H9 (cell line): ENCODE measurements at regions not wholly inside any gene's neighbourhood (a gene's known extent, or its start where the extent isn't known, plus 50 kb on each side); places are given as distances from the start of the nearest gene placed in this dataset.

Experiments used
- DNase-seq: peaks from one replicate; pipeline ENCODE4 v3.0.0-alpha.2; 2017
- H2AFZ ChIP-seq: one replicate; pipeline ENCODE4 v1.6.1; 2013; ENCODE audit warnings: mild to moderate bottlenecking, low read length, control low read depth, moderate library complexity
- H2AK5ac ChIP-seq: 2 replicates; pipeline ENCODE4 v1.6.1; 2013; ENCODE audit warnings: low read length, control low read depth, mixed read lengths; ENCODE audit not compliant: insufficient read length
- H2BK120ac ChIP-seq: one replicate; pipeline ENCODE4 v1.6.1; 2013; ENCODE audit warnings: low read depth, mild to moderate bottlenecking, low read length, control low read depth, inconsistent platforms; ENCODE audit not compliant: poor library complexity, severe bottlenecking
- H2BK12ac ChIP-seq: 2 replicates; pipeline ENCODE4 v1.6.1; 2013; ENCODE audit warnings: low read length, control low read depth, mixed read lengths, low read depth; ENCODE audit not compliant: insufficient read length
- H2BK15ac ChIP-seq: 2 replicates; pipeline ENCODE4 v1.6.1; 2013; ENCODE audit warnings: low read depth, low read length, control low read depth
- H2BK20ac ChIP-seq: one replicate; pipeline ENCODE4 v1.6.1; 2013; ENCODE audit warnings: low read depth, mild to moderate bottlenecking, low read length, control low read depth, inconsistent platforms; ENCODE audit not compliant: poor library complexity, severe bottlenecking
- H2BK5ac ChIP-seq: 2 replicates; pipeline ENCODE4 v1.6.1; 2013; ENCODE audit warnings: low read length, control low read depth, mixed read lengths; ENCODE audit not compliant: insufficient read length
- H3K14ac ChIP-seq: 2 replicates; pipeline ENCODE4 v1.6.1; 2013; ENCODE audit warnings: low read length, control low read depth; ENCODE audit not compliant: insufficient read depth
- H3K18ac ChIP-seq: 2 replicates; pipeline ENCODE4 v1.6.1; 2013; ENCODE audit warnings: low read depth, mild to moderate bottlenecking, mixed read lengths, low read length, control low read depth; ENCODE audit not compliant: insufficient read length
- H3K23ac ChIP-seq: 2 replicates; pipeline ENCODE4 v1.6.1; 2013; ENCODE audit warnings: low read length, control low read depth, mixed read lengths, low read depth; ENCODE audit not compliant: insufficient read length
- H3K23me2 ChIP-seq: 2 replicates; pipeline ENCODE4 v1.6.1; 2013; ENCODE audit warnings: low read depth, mild to moderate bottlenecking, mixed read lengths, low read length, control low read depth; ENCODE audit not compliant: insufficient read length, poor library complexity, severe bottlenecking
- H3K27ac ChIP-seq: 2 replicates; pipeline ENCODE4 v1.5.1; 2013; ENCODE audit warnings: low read length, control low read depth, mixed read lengths, low read depth; ENCODE audit not compliant: insufficient read length
- H3K27me3 ChIP-seq: 2 replicates; pipeline ENCODE4 v1.6.1; 2013; ENCODE audit warnings: low read length, control low read depth, inconsistent platforms; ENCODE audit not compliant: insufficient read depth
- H3K4ac ChIP-seq: 2 replicates; pipeline ENCODE4 v1.6.1; 2013; ENCODE audit warnings: low read depth, mild to moderate bottlenecking, control low read depth, inconsistent platforms, low read length, moderate library complexity
- H3K4me1 ChIP-seq: 2 replicates; pipeline ENCODE4 v1.6.1; 2013; ENCODE audit warnings: low read length, control low read depth, inconsistent platforms; ENCODE audit not compliant: insufficient read depth
- H3K4me2 ChIP-seq: 2 replicates; pipeline ENCODE4 v1.6.1; 2013; ENCODE audit warnings: low read length, control low read depth, mixed read lengths; ENCODE audit not compliant: insufficient read length, insufficient read depth
- H3K56ac ChIP-seq: 2 replicates; pipeline ENCODE4 v1.6.1; 2013; ENCODE audit warnings: low read depth, mild to moderate bottlenecking, mixed read lengths, low read length, control low read depth; ENCODE audit not compliant: insufficient read length
- H3K79me1 ChIP-seq: 2 replicates; pipeline ENCODE4 v1.6.1; 2013; ENCODE audit warnings: low read depth, mild to moderate bottlenecking, moderate library complexity, low read length, control low read depth, inconsistent platforms; ENCODE audit not compliant: insufficient read depth, poor library complexity, severe bottlenecking
- H3K79me2 ChIP-seq: 2 replicates; pipeline ENCODE4 v1.6.1; 2013; ENCODE audit warnings: low read length, control low read depth, inconsistent platforms; ENCODE audit not compliant: insufficient read depth
- H3K9ac ChIP-seq: 2 replicates; pipeline ENCODE4 v1.6.1; 2013; ENCODE audit warnings: low read length, control low read depth, mixed read lengths; ENCODE audit not compliant: insufficient read length; ENCODE audit errors: extremely low read depth
- H3K9me3 ChIP-seq: one replicate; pipeline ENCODE4 v1.6.1; 2013; ENCODE audit warnings: low read depth, low read length, inconsistent platforms; ENCODE audit not compliant: control insufficient read depth
- H3T11ph ChIP-seq: one replicate; pipeline ENCODE4 v1.6.1; 2013; ENCODE audit warnings: mild to moderate bottlenecking, low read length, control low read depth, inconsistent platforms
- H4K20me1 ChIP-seq: one replicate; pipeline ENCODE4 v1.6.1; 2013; ENCODE audit not compliant: control insufficient read depth, insufficient read length, insufficient read depth
- H4K5ac ChIP-seq: 2 replicates; pipeline ENCODE4 v1.6.1; 2013; ENCODE audit warnings: low read depth, mild to moderate bottlenecking, mixed read lengths, low read length, control low read depth; ENCODE audit not compliant: insufficient read length
- H4K8ac ChIP-seq: replicated peaks from 2 replicates; pipeline ENCODE4 v1.6.1; 2013; ENCODE audit warnings: low read length, control low read depth, mixed read lengths, low read depth; ENCODE audit not compliant: insufficient read length
- H4K91ac ChIP-seq: 2 replicates; pipeline ENCODE4 v1.6.1; 2013; ENCODE audit warnings: low read depth, mild to moderate bottlenecking, moderate library complexity, mixed read lengths, low read length, control low read depth; ENCODE audit not compliant: insufficient read length
- H3K27ac Mint-ChIP-seq, 3 experiments: 2 replicates in 2 of 3; 3 replicates in 1 of 3; pipeline ENCODE4 v1.8.0; 2020 to 2021; ENCODE audit warnings: mixed read lengths in 3 of 3, mild to moderate bottlenecking in 1 of 3, moderate library complexity in 1 of 3
- H3K27me3 Mint-ChIP-seq: 2 replicates; pipeline ENCODE4 v1.8.0; 2021; ENCODE audit warnings: low read depth, mild to moderate bottlenecking, moderate library complexity, mixed read lengths
- H3K36me3 Mint-ChIP-seq, 3 experiments: 2 replicates in 2 of 3; 3 replicates in 1 of 3; pipeline ENCODE4 v1.8.0; 2020 to 2021; ENCODE audit warnings: low read depth in 3 of 3, mixed read lengths in 3 of 3; ENCODE audit not compliant: insufficient read depth in 1 of 3
- H3K4me1 Mint-ChIP-seq, 2 experiments: 2 replicates each; pipeline ENCODE4 v1.8.0; 2020; ENCODE audit warnings: mixed read lengths in 2 of 2
- H3K4me3 Mint-ChIP-seq, 2 experiments: 2 replicates in 1 of 2; 3 replicates in 1 of 2; pipeline ENCODE4 v1.8.0; 2020 to 2021; ENCODE audit warnings: mild to moderate bottlenecking in 2 of 2, mixed read lengths in 2 of 2, moderate library complexity in 1 of 2
- H3K9me3 Mint-ChIP-seq, 2 experiments: 2 replicates in 1 of 2; 3 replicates in 1 of 2; pipeline ENCODE4 v1.8.0; 2020; ENCODE audit warnings: mild to moderate bottlenecking in 2 of 2, mixed read lengths in 2 of 2, moderate library complexity in 1 of 2
- WGBS: extraction: QIAGEN DNeasy Blood & Tissue Kit; methylation state at CpG from one replicate; pipeline ENCODE4 v1.1.7; 2013; ENCODE audit warnings: missing lambda C conversion rate, low lambda C conversion rate, mixed read lengths; ENCODE audit not compliant: insufficient read length; ENCODE audit errors: extremely low coverage; 5-methylcytosine and 5-hydroxymethylcytosine counted together
- TF ChIP-seq, protein P1 (sequence below): fragments of 200-600 bp; sonication (generic); conservative IDR thresholded peaks from 3 replicates; pipeline ENCODE4 v1.8.0; 2021; ENCODE audit warnings: antibody characterized with exemption, mild to moderate bottlenecking

DNA sequence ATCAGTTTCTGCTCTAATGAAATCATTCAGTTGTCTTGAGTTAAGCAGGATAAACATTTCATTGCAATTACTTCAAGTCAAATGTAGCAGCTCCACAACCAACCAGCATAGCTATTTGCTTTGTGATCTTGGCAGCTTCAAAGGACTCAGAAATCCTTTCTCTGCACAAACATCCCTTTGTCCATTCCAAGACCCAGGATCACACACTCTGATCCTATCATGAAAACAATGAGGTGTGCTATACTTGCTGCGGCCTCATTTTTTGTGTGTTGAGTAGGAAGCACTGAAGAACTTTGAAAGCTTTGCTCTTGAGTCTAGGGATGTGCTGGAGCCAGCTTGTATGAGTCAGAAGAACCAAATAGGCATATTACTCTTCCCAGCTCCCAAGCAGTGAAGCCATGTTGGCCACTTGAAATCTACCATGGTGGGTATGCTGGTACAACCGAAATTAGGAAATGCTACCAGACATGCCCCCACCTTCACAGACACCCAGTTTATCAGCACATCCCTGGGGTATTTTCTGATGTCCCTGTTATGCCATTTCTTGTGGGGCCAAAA lies 199.4 kb upstream of the PRSS58 start:
- Histone ChIP-seq H4K8ac (no peak overlapping the region), H2BK120ac (no peak overlapping the region), H2BK5ac (no peak overlapping the region), H3K9me3 (no peaks in the 10 kb centered on the region), H3K14ac (no peak overlapping the region), H3K9ac (no peak overlapping the region), H3K4ac (no peak overlapping the region), H2AK5ac (no peak overlapping the region), H3K79me1 (no peaks in the 10 kb centered on the region), H3K56ac (no peak overlapping the region), H3K27me3 (no peaks in the 10 kb centered on the region), H4K20me1 (no peaks in the 10 kb centered on the region), H3K4me2 (no peak overlapping the region), H2AFZ (no peak overlapping the region), H4K5ac (no peak overlapping the region), H3K4me1 (0 out of 2 replicates have a peak, but pooled peaks cover 3% of the 10 kb centered on the region), H2BK15ac (no peak overlapping the region), H3T11ph (no peak overlapping the region), H3K23me2 (peaks cover 2% of the 10 kb centered on the region), H3K27ac (no peak overlapping the region), H3K79me2 (no peaks in the 10 kb centered on the region), H3K18ac (no peak overlapping the region), H4K91ac (no peak overlapping the region), H2BK20ac (no peak overlapping the region), H2BK12ac (no peak overlapping the region), H3K23ac (no peak overlapping the region)
- Mint-ChIP-seq H3K27me3 (peaks cover 4% of the 10 kb centered on the region), H3K36me3 (no peaks in the 10 kb centered on the region), H3K4me3 (no peak overlapping the region), H3K27ac (no peak overlapping the region), H3K9me3 (no peaks in the 10 kb centered on the region), H3K4me1 (peaks cover 8 to 9% of the 10 kb centered on the region in 2 experiments)
- TF ChIP-seq, protein P1, sequence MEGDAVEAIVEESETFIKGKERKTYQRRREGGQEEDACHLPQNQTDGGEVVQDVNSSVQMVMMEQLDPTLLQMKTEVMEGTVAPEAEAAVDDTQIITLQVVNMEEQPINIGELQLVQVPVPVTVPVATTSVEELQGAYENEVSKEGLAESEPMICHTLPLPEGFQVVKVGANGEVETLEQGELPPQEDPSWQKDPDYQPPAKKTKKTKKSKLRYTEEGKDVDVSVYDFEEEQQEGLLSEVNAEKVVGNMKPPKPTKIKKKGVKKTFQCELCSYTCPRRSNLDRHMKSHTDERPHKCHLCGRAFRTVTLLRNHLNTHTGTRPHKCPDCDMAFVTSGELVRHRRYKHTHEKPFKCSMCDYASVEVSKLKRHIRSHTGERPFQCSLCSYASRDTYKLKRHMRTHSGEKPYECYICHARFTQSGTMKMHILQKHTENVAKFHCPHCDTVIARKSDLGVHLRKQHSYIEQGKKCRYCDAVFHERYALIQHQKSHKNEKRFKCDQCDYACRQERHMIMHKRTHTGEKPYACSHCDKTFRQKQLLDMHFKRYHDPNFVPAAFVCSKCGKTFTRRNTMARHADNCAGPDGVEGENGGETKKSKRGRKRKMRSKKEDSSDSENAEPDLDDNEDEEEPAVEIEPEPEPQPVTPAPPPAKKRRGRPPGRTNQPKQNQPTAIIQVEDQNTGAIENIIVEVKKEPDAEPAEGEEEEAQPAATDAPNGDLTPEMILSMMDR, result no peak
- DNase-seq, result no peak
- no CpG with 5 or more reads among the region's 2 CpGs for WGBS
